ENCODE measurements at regions not wholly inside any gene's neighbourhood (a gene's known extent, or its start where the extent isn't known, plus 50 kb on each side); places are given as distances from the start of the nearest gene placed in this dataset.

DNA sequence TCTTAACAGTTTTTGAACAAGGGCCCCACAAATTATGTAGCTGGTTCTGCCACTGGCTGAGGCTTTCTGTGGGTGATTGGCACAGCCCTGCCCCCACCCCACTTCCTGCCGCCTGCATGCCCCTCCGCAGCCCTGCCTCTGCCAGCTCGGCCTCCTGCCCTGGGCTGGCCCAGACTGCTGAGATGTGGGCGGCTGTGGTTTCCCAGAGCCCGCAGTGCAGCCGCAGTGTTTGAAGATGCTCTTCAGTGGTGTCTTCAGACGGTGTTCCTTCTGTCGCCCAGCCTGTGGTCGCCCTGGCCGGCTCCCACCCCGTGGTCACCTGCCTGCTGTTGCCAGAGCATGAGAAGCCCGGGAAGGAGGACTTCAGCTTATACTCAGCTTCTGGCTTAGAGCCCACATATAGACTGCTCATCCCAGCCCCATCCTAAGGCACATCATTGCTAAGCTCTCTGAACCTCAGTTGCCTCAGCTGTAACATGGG is 154.3 kb downstream of the VEGFA start:
- H3K4me1 ChIP-seq (ENCODE audit: insufficient read depth, low read length), result no peaks in the 10 kb centered on the region

More for the DNA sequence above, 154.3 kb downstream of the VEGFA start:
- no peaks in the 10 kb centered on the region for H3K27me3 ChIP-seq (ENCODE audit: insufficient read depth, low read length)
- no peak overlapping the region for H3K23ac ChIP-seq (ENCODE audit: insufficient read length, low read depth, low read length)
- no peak overlapping the region for H2BK5ac ChIP-seq (ENCODE audit: insufficient read length, low read length)
- no CpG with 5 or more reads among the region's 12 CpGs for WGBS (ENCODE audit: extremely low coverage, insufficient read length, low lambda C conversion rate)
- H2BK12ac ChIP-seq (ENCODE audit: insufficient read length, low read depth, low read length), result no peak overlapping the region
- no peak overlapping the region for H2AK5ac ChIP-seq (ENCODE audit: insufficient read length, low read length)
- H3K27ac ChIP-seq (ENCODE audit: insufficient read length, low read depth, low read length), result no peak overlapping the region
- H3K27me3 Mint-ChIP-seq (ENCODE audit: low read depth), result no peaks in the 10 kb centered on the region; the same call in 1 of the 2 replicates
- H2BK120ac ChIP-seq (ENCODE audit: low read depth, low read length, poor library complexity, severe bottlenecking), result no peak overlapping the region
- no peak overlapping the region for H3K9ac ChIP-seq (ENCODE audit: extremely low read depth, insufficient read length, low read length)
- peaks cover 17 to 26% of the 10 kb centered on the region in 2 experiments for H3K4me1 Mint-ChIP-seq
- H2AFZ ChIP-seq (ENCODE audit: low read length), result no peak overlapping the region
- H2BK15ac ChIP-seq (ENCODE audit: low read depth, low read length), result no peak overlapping the region
- no peaks in the 10 kb centered on the region for H3K23me2 ChIP-seq (ENCODE audit: insufficient read length, low read depth, low read length, poor library complexity, severe bottlenecking)
- H4K5ac ChIP-seq (ENCODE audit: insufficient read length, low read depth, low read length), result no peak overlapping the region
- no peaks in the 10 kb centered on the region for H3K36me3 Mint-ChIP-seq (ENCODE audit: insufficient read depth in 1 of 3, low read depth in 3 of 3)
- no peak overlapping the region for H2BK20ac ChIP-seq (ENCODE audit: low read depth, low read length, poor library complexity, severe bottlenecking)
- TF ChIP-seq, protein P1, sequence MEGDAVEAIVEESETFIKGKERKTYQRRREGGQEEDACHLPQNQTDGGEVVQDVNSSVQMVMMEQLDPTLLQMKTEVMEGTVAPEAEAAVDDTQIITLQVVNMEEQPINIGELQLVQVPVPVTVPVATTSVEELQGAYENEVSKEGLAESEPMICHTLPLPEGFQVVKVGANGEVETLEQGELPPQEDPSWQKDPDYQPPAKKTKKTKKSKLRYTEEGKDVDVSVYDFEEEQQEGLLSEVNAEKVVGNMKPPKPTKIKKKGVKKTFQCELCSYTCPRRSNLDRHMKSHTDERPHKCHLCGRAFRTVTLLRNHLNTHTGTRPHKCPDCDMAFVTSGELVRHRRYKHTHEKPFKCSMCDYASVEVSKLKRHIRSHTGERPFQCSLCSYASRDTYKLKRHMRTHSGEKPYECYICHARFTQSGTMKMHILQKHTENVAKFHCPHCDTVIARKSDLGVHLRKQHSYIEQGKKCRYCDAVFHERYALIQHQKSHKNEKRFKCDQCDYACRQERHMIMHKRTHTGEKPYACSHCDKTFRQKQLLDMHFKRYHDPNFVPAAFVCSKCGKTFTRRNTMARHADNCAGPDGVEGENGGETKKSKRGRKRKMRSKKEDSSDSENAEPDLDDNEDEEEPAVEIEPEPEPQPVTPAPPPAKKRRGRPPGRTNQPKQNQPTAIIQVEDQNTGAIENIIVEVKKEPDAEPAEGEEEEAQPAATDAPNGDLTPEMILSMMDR (conservative IDR thresholded peaks at IDR 0.05), result no peak
- H3K4me3 Mint-ChIP-seq, result no peak overlapping the region
- DNase-seq, result no peak
- H3K4me2 ChIP-seq (ENCODE audit: insufficient read depth, insufficient read length, low read length), result no peak overlapping the region
- H4K8ac ChIP-seq (replicated peaks; ENCODE audit: insufficient read length, low read depth, low read length), result no peak overlapping the region
- no peak overlapping the region for H3K4ac ChIP-seq (ENCODE audit: low read depth, low read length)
- peak overlapping the region in 1 of 3 experiments; percentile 44; a peak in 1 of 7 replicates for H3K27ac Mint-ChIP-seq
- no peaks in the 10 kb centered on the region for H3K79me1 ChIP-seq (ENCODE audit: insufficient read depth, low read depth, low read length, poor library complexity, severe bottlenecking)
- no peak overlapping the region for H3T11ph ChIP-seq (ENCODE audit: low read length)
- H3K18ac ChIP-seq (ENCODE audit: insufficient read length, low read depth, low read length), result no peak overlapping the region
- no peak overlapping the region for H3K56ac ChIP-seq (ENCODE audit: insufficient read length, low read depth, low read length)
- peak overlapping the region; percentile 19 for H3K14ac ChIP-seq (ENCODE audit: insufficient read depth, low read length)
- H3K9me3 ChIP-seq (ENCODE audit: control insufficient read depth, low read depth, low read length), result no peaks in the 10 kb centered on the region
- H3K79me2 ChIP-seq (ENCODE audit: insufficient read depth, low read length), result no peaks in the 10 kb centered on the region
- no peaks in the 10 kb centered on the region for H4K20me1 ChIP-seq (ENCODE audit: control insufficient read depth, insufficient read depth, insufficient read length)
- H3K9me3 Mint-ChIP-seq, result no peaks in the 10 kb centered on the region
- peak overlapping the region; percentile 46 for H4K91ac ChIP-seq (ENCODE audit: insufficient read length, low read depth, low read length)
